SU-DHL-6 (cell line): ENCODE measurements at regions not wholly inside any gene's neighbourhood (a gene's known extent, or its start where the extent isn't known, plus 50 kb on each side); places are given as distances from the start of the nearest gene placed in this dataset.

Experiments used
- H2AFZ ChIP-seq: fragments of 200-600 bp; sonication (generic); 2 replicates; pipeline ENCODE4 v1.6.1; 2014; ENCODE audit warnings: low read depth, mild to moderate bottlenecking, moderate library complexity, mixed read lengths, antibody characterized with exemption, low read length; ENCODE audit not compliant: severe bottlenecking
- H3F3A ChIP-seq: fragments of 200-600 bp; shearing (Covaris generic); 2 replicates; pipeline ENCODE4 v1.6.0; 2016; ENCODE audit warnings: antibody characterized with exemption, mild to moderate bottlenecking; ENCODE audit not compliant: insufficient read depth
- H3K27ac ChIP-seq: fragments of 200-600 bp; sonication (generic); 2 replicates; pipeline ENCODE4 v1.5.1; 2016; ENCODE audit warnings: low read depth, mild to moderate bottlenecking, low read length, moderate library complexity, mixed read lengths
- H3K27me3 ChIP-seq: fragments of 200-600 bp; sonication (generic), shearing (Covaris generic); 2 replicates; pipeline ENCODE4 v1.6.0; 2014; ENCODE audit warnings: mild to moderate bottlenecking, low read length
- H3K36me3 ChIP-seq: fragments of 200-600 bp; sonication (generic); 2 replicates; pipeline ENCODE4 v1.6.1; 2014; ENCODE audit warnings: mild to moderate bottlenecking, low read length, mixed read lengths
- H3K4me2 ChIP-seq: fragments of 300-600, 200-600 bp; shearing (Covaris generic), sonication (generic); 2 replicates; pipeline ENCODE4 v1.6.0; 2014; ENCODE audit warnings: low read length, low read depth, mild to moderate bottlenecking; ENCODE audit not compliant: poor library complexity, severe bottlenecking
- H3K4me3 ChIP-seq: fragments of 200-600 bp; sonication (generic); 2 replicates; pipeline ENCODE4 v1.5.1; 2014; ENCODE audit warnings: antibody characterized with exemption, low read length, mild to moderate bottlenecking, mixed read lengths; ENCODE audit not compliant: insufficient read depth, poor library complexity, severe bottlenecking
- H3K79me2 ChIP-seq: fragments of 200-600 bp; sonication (generic); 2 replicates; pipeline ENCODE4 v1.6.1; 2014; ENCODE audit warnings: mild to moderate bottlenecking, low read length, moderate library complexity; ENCODE audit not compliant: insufficient read depth
- H3K9ac ChIP-seq: fragments of 200-600 bp; sonication (generic); 2 replicates; pipeline ENCODE4 v1.7.0; 2014; ENCODE audit warnings: mild to moderate bottlenecking, low read length
- H3K9me2 ChIP-seq: fragments of 200-600 bp; sonication (generic); replicated peaks from 2 replicates; pipeline ENCODE4 v1.6.1; 2014; ENCODE audit warnings: low read length; ENCODE audit not compliant: insufficient read depth
- H3K9me3 ChIP-seq: fragments of 200-600 bp; sonication (generic); 2 replicates; pipeline ENCODE4 v1.6.1; 2014; ENCODE audit warnings: low read length, mixed read lengths; ENCODE audit not compliant: insufficient read depth
- H4K20me1 ChIP-seq: fragments of 200-600 bp; sonication (generic); 2 replicates; pipeline ENCODE4 v1.6.1; 2014; ENCODE audit warnings: low read depth, mild to moderate bottlenecking, antibody characterized with exemption, low read length, moderate library complexity, mixed read lengths
- CTCF ChIP-seq: fragments of 200-600 bp; sonication (generic); IDR thresholded peaks from one replicate; pipeline ENCODE4 v1.5.1; 2017; ENCODE audit warnings: antibody characterized with exemption, mild to moderate bottlenecking, low read length, moderate library complexity; ENCODE audit not compliant: insufficient read depth, poor library complexity, severe bottlenecking
- EZH2phosphoT487 ChIP-seq: fragments of 200-600 bp; sonication (generic), shearing (Covaris generic); conservative IDR thresholded peaks from 2 replicates; pipeline ENCODE4 v1.6.1; 2018; ENCODE audit warnings: mild to moderate bottlenecking, antibody characterized with exemption, low read length, moderate library complexity, mixed read lengths

GRCh38 chr16:14325502-14326401 is 254.6 kb downstream of the MRTFB start:
- Histone ChIP-seq H3K4me2 (no peak overlapping the region), H3K9me3 (no peaks in the 10 kb centered on the region), H3K79me2 (peaks cover 56% of the 10 kb centered on the region), H3K9ac (no peak overlapping the region), H3K4me3 (no peak overlapping the region), H3K27me3 (no peaks in the 10 kb centered on the region), H2AFZ (no peak overlapping the region), H4K20me1 (peaks cover 4% of the 10 kb centered on the region; the same call in 1 of the 2 replicates), H3K36me3 (peaks cover 8% of the 10 kb centered on the region; the same call in 1 of the 2 replicates), H3K27ac (no peak overlapping the region), H3F3A (peaks cover 6% of the 10 kb centered on the region; the same call in 1 of the 2 replicates), H3K9me2 (no peaks in the 10 kb centered on the region)
- TF ChIP-seq EZH2phosphoT487 (no peak), CTCF (no peak)

- Histone ChIP-seq H2AFZ (no peak overlapping the region), H3F3A (peaks cover 3% of the 10 kb centered on the region; the same call in 1 of the 2 replicates), H3K36me3 (peaks cover 8% of the 10 kb centered on the region; the same call in 1 of the 2 replicates), H3K9ac (no peak overlapping the region), H4K20me1 (peaks cover 7% of the 10 kb centered on the region; the same call in 1 of the 2 replicates), H3K27ac (no peak overlapping the region), H3K4me3 (no peak overlapping the region), H3K27me3 (no peaks in the 10 kb centered on the region), H3K4me2 (no peak overlapping the region), H3K79me2 (peaks cover 67% of the 10 kb centered on the region), H3K9me2 (no peaks in the 10 kb centered on the region), H3K9me3 (no peaks in the 10 kb centered on the region)
- TF ChIP-seq EZH2phosphoT487 (no peak), CTCF (no peak)
These were observed 253.5 kb downstream of the MRTFB start for GRCh38 chr16:14324581-14324980.

GRCh38 chr16:14322186-14322585 is 251.1 kb downstream of the MRTFB start:
- Histone ChIP-seq H3K4me3 (no peak overlapping the region), H3K9me2 (no peaks in the 10 kb centered on the region), H3K27ac (no peak overlapping the region), H3K27me3 (no peaks in the 10 kb centered on the region), H3K9me3 (no peaks in the 10 kb centered on the region), H3K4me2 (no peak overlapping the region), H3K79me2 (peaks cover 91% of the 10 kb centered on the region), H3F3A (no peaks in the 10 kb centered on the region), H3K9ac (no peak overlapping the region), H4K20me1 (peaks cover 10% of the 10 kb centered on the region; the same call in 1 of the 2 replicates), H2AFZ (no peak overlapping the region), H3K36me3 (peaks cover 8% of the 10 kb centered on the region; the same call in 1 of the 2 replicates)
- TF ChIP-seq CTCF, result no peak
- no peak for TF ChIP-seq EZH2phosphoT487
